ENCODE measurements at regions not wholly inside any gene's neighbourhood (a gene's known extent, or its start where the extent isn't known, plus 50 kb on each side); places are given as distances from the start of the nearest gene placed in this dataset.

DNA sequence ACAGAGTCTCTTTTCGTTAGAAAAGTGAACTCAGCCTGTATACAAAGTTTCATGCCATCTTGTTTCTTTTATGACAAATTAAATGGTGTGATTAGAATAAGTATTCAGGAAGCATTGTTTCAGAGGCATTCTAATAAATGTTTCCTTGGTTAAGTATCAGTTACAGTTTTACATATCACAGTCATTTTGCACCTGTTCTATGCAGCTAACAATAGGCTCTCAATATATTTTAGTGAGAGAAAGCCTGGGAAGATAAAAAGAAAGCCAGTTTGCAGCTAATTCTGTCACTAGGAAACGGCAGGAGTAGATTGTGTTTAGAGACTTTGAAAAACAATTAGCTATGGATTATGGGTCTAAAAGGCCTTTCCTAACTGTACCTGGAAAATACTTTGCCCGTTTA is 252.8 kb downstream of the ZIC1 start:
- TF ChIP-seq, protein P1, sequence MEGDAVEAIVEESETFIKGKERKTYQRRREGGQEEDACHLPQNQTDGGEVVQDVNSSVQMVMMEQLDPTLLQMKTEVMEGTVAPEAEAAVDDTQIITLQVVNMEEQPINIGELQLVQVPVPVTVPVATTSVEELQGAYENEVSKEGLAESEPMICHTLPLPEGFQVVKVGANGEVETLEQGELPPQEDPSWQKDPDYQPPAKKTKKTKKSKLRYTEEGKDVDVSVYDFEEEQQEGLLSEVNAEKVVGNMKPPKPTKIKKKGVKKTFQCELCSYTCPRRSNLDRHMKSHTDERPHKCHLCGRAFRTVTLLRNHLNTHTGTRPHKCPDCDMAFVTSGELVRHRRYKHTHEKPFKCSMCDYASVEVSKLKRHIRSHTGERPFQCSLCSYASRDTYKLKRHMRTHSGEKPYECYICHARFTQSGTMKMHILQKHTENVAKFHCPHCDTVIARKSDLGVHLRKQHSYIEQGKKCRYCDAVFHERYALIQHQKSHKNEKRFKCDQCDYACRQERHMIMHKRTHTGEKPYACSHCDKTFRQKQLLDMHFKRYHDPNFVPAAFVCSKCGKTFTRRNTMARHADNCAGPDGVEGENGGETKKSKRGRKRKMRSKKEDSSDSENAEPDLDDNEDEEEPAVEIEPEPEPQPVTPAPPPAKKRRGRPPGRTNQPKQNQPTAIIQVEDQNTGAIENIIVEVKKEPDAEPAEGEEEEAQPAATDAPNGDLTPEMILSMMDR (IDR thresholded peaks at IDR 0.05; ENCODE audit: low read depth, low read length, poor library complexity, severe bottlenecking): no peak
- no peak for TF ChIP-seq EZH2phosphoT487 (IDR thresholded peaks at IDR 0.05; ENCODE audit: borderline replicate concordance, low read length)
